ENCODE measurements at regions not wholly inside any gene's neighbourhood (a gene's known extent, or its start where the extent isn't known, plus 50 kb on each side); places are given as distances from the start of the nearest gene placed in this dataset.
A peak's percentile ranks its signal among the peaks of the same experiment; 100 is the strongest.

- H3K4me3 Mint-ChIP-seq, result peak overlapping the region; percentile 78
- 86 to 93% methylated on average over 1 to 3 of the region's 4 CpGs for WGBS, 2 experiments (ENCODE audit: insufficient coverage in 1 of 2, insufficient read length in 1 of 2)
- Histone ChIP-seq H3K9ac (ENCODE audit: extremely low read depth, low read length, poor library complexity, severe bottlenecking) (no peak overlapping the region), H3K27me3 (ENCODE audit: control insufficient read depth, insufficient read depth, low read length, poor library complexity, severe bottlenecking) (peaks cover 9% of the 10 kb centered on the region), H3K36me3 (ENCODE audit: control insufficient read depth, insufficient read depth, low read length) (peaks cover 10% of the 10 kb centered on the region), H3K27ac (ENCODE audit: low read depth, low read length) (no peak overlapping the region), H3K4me1 (ENCODE audit: control insufficient read depth, insufficient read depth, low read length) (peaks cover 5% of the 10 kb centered on the region), H3K9me3 (ENCODE audit: control insufficient read depth, low read length) (peaks cover 18% of the 10 kb centered on the region), H3K4me3 (ENCODE audit: low read length) (no peak overlapping the region)
- peak overlapping the region; percentile 79 for H3K27ac Mint-ChIP-seq
- H3K36me3 Mint-ChIP-seq (ENCODE audit: low read depth), result peaks cover 30% of the 10 kb centered on the region
- no peak for TF ChIP-seq CTCF (conservative IDR thresholded peaks at IDR 0.05)
- DNase-seq, result no peak
- peaks cover 37% of the 10 kb centered on the region for H3K27me3 Mint-ChIP-seq (ENCODE audit: insufficient read depth)
- H3K9me3 Mint-ChIP-seq, result peaks cover 17% of the 10 kb centered on the region
- H3K4me1 Mint-ChIP-seq, result peaks cover 18% of the 10 kb centered on the region
These were observed 278.7 kb upstream of the NEBL start for GRCh38 chr10:21175797-21176196.

- Histone ChIP-seq H3K9me3 (ENCODE audit: control insufficient read depth, low read length) (peaks cover 9% of the 10 kb centered on the region), H3K27me3 (ENCODE audit: control insufficient read depth, insufficient read depth, low read length, poor library complexity, severe bottlenecking) (peaks cover 9% of the 10 kb centered on the region), H3K36me3 (ENCODE audit: control insufficient read depth, insufficient read depth, low read length) (peaks cover 19% of the 10 kb centered on the region), H3K27ac (ENCODE audit: low read depth, low read length) (no peak overlapping the region), H3K4me1 (ENCODE audit: control insufficient read depth, insufficient read depth, low read length) (peaks cover 5% of the 10 kb centered on the region), H3K9ac (ENCODE audit: extremely low read depth, low read length, poor library complexity, severe bottlenecking) (peak overlapping the region; percentile 50), H3K4me3 (ENCODE audit: low read length) (peak overlapping the region; percentile 83)
- H3K27me3 Mint-ChIP-seq (ENCODE audit: insufficient read depth), result peaks cover 37% of the 10 kb centered on the region
- DNase-seq, result peak; percentile 69
- peak overlapping the region; percentile 78 for H3K4me3 Mint-ChIP-seq
- H3K4me1 Mint-ChIP-seq, result peaks cover 18% of the 10 kb centered on the region
- H3K27ac Mint-ChIP-seq, result peak overlapping the region; percentile 79
- peaks cover 9% of the 10 kb centered on the region for H3K9me3 Mint-ChIP-seq
- 13 to 21% methylated on average over 25 to 33 of the region's 33 CpGs for WGBS, 2 experiments (ENCODE audit: insufficient coverage in 1 of 2, insufficient read length in 1 of 2)
- H3K36me3 Mint-ChIP-seq (ENCODE audit: low read depth), result peaks cover 26% of the 10 kb centered on the region
- no peak for TF ChIP-seq CTCF (conservative IDR thresholded peaks at IDR 0.05)
These were observed 277.8 kb upstream of the NEBL start for GRCh38 chr10:21174715-21175495.

- Histone ChIP-seq H3K27me3 (ENCODE audit: control insufficient read depth, insufficient read depth, low read length, poor library complexity, severe bottlenecking) (peaks cover 9% of the 10 kb centered on the region), H3K4me3 (ENCODE audit: low read length) (peak overlapping the region; percentile 83), H3K9ac (ENCODE audit: extremely low read depth, low read length, poor library complexity, severe bottlenecking) (peak overlapping the region; percentile 50), H3K4me1 (ENCODE audit: control insufficient read depth, insufficient read depth, low read length) (peaks cover 5% of the 10 kb centered on the region), H3K9me3 (ENCODE audit: control insufficient read depth, low read length) (peaks cover under 1% of the 10 kb centered on the region), H3K27ac (ENCODE audit: low read depth, low read length) (no peak overlapping the region), H3K36me3 (ENCODE audit: control insufficient read depth, insufficient read depth, low read length) (peaks cover 25% of the 10 kb centered on the region)
- H3K9me3 Mint-ChIP-seq, result peaks cover 2% of the 10 kb centered on the region
- peak overlapping the region; percentile 78 for H3K4me3 Mint-ChIP-seq
- WGBS, 2 experiments (ENCODE audit: insufficient coverage in 1 of 2, insufficient read length in 1 of 2), result 0% methylated on average over 30 to 107 of the region's 107 CpGs
- H3K4me1 Mint-ChIP-seq, result peaks cover 18% of the 10 kb centered on the region
- peaks cover 31% of the 10 kb centered on the region for H3K27me3 Mint-ChIP-seq (ENCODE audit: insufficient read depth)
- peaks cover 23% of the 10 kb centered on the region for H3K36me3 Mint-ChIP-seq (ENCODE audit: low read depth)
- TF ChIP-seq CTCF (conservative IDR thresholded peaks at IDR 0.05), result no peak
- H3K27ac Mint-ChIP-seq, result peak overlapping the region; percentile 79
- peak; percentile 86 for DNase-seq
These were observed 276.9 kb upstream of the NEBL start for GRCh38 chr10:21173802-21174714.

Data from endodermal cell (in vitro differentiated cells).